ENCODE measurements at regions not wholly inside any gene's neighbourhood (a gene's known extent, or its start where the extent isn't known, plus 50 kb on each side); places are given as distances from the start of the nearest gene placed in this dataset.

GRCh38 chr12:107635139-107635538 lies 50.5 kb upstream of the PWP1 start:
- H2BK120ac ChIP-seq (ENCODE audit: low read depth, low read length, poor library complexity, severe bottlenecking) = peak overlapping the region; percentile 96
- H2AK5ac ChIP-seq (ENCODE audit: insufficient read length, low read length) = no peak overlapping the region
- H2BK5ac ChIP-seq (ENCODE audit: insufficient read length, low read length) = peak overlapping the region; percentile 58
- no peak overlapping the region for H3K56ac ChIP-seq (ENCODE audit: insufficient read length, low read depth, low read length)
- no peak overlapping the region for H2BK15ac ChIP-seq (ENCODE audit: low read depth, low read length)
- H3K4me2 ChIP-seq (ENCODE audit: insufficient read depth, insufficient read length, low read length) = peak overlapping the region; percentile 43
- peak overlapping the region; percentile 89 for H3K27ac ChIP-seq (ENCODE audit: insufficient read length, low read depth, low read length)
- H3K4me1 ChIP-seq (ENCODE audit: insufficient read depth, low read length) = peaks cover 15% of the 10 kb centered on the region; the same call in 1 of the 2 replicates
- H3K4ac ChIP-seq (ENCODE audit: low read depth, low read length) = peak overlapping the region; percentile 10; the same call in 1 of the 2 replicates
- H3K14ac ChIP-seq (ENCODE audit: insufficient read depth, low read length) = peak overlapping the region; percentile 74; the same call in 1 of the 2 replicates
- peaks cover 22 to 23% of the 10 kb centered on the region in 2 experiments for H3K4me1 Mint-ChIP-seq
- DNase-seq = peak; percentile 81
- peak overlapping the region; percentile 61 to 89 (median 88) for H3K27ac Mint-ChIP-seq
- no peaks in the 10 kb centered on the region for H3K23me2 ChIP-seq (ENCODE audit: insufficient read length, low read depth, low read length, poor library complexity, severe bottlenecking)
- H3K23ac ChIP-seq (ENCODE audit: insufficient read length, low read depth, low read length) = no peak overlapping the region
- H3K18ac ChIP-seq (ENCODE audit: insufficient read length, low read depth, low read length) = peak overlapping the region; percentile 55
- peak overlapping the region; percentile 38 for H2BK12ac ChIP-seq (ENCODE audit: insufficient read length, low read depth, low read length)
- peaks cover 5 to 8% of the 10 kb centered on the region in 2 experiments; a peak in 4 of 5 replicates for H3K9me3 Mint-ChIP-seq
- no peak overlapping the region for H4K5ac ChIP-seq (ENCODE audit: insufficient read length, low read depth, low read length)
- H3K79me1 ChIP-seq (ENCODE audit: insufficient read depth, low read depth, low read length, poor library complexity, severe bottlenecking) = no peaks in the 10 kb centered on the region
- peak overlapping the region; percentile 29 to 65 for H3K4me3 Mint-ChIP-seq
- H3T11ph ChIP-seq (ENCODE audit: low read length) = no peak overlapping the region
- H3K27me3 Mint-ChIP-seq (ENCODE audit: low read depth) = no peaks in the 10 kb centered on the region
- no peak overlapping the region for H3K9ac ChIP-seq (ENCODE audit: extremely low read depth, insufficient read length, low read length)
- WGBS (ENCODE audit: extremely low coverage, insufficient read length, low lambda C conversion rate) = no CpG with 5 or more reads among the region's 8 CpGs
- H3K79me2 ChIP-seq (ENCODE audit: insufficient read depth, low read length) = no peaks in the 10 kb centered on the region
- peak overlapping the region; percentile 69 for H2AFZ ChIP-seq (ENCODE audit: low read length)
- no peak overlapping the region for H2BK20ac ChIP-seq (ENCODE audit: low read depth, low read length, poor library complexity, severe bottlenecking)
- no peaks in the 10 kb centered on the region for H3K9me3 ChIP-seq (ENCODE audit: control insufficient read depth, low read depth, low read length)
- no peak for TF ChIP-seq CTCF (conservative IDR thresholded peaks at IDR 0.05)
- peaks cover 0 to 14% (median 13%) of the 10 kb centered on the region in 3 experiments; a peak in 6 of 7 replicates for H3K36me3 Mint-ChIP-seq (ENCODE audit: insufficient read depth in 1 of 3, low read depth in 3 of 3)
- H4K20me1 ChIP-seq (ENCODE audit: control insufficient read depth, insufficient read depth, insufficient read length) = no peaks in the 10 kb centered on the region
- H4K91ac ChIP-seq (ENCODE audit: insufficient read length, low read depth, low read length) = no peak overlapping the region
- no peaks in the 10 kb centered on the region for H3K27me3 ChIP-seq (ENCODE audit: insufficient read depth, low read length)
- H4K8ac ChIP-seq (replicated peaks; ENCODE audit: insufficient read length, low read depth, low read length) = no peak overlapping the region

All from H9 (cell line).